Testis (tissue), 2 donors: ENCODE measurements at regions not wholly inside any gene's neighbourhood (a gene's known extent, or its start where the extent isn't known, plus 50 kb on each side); places are given as distances from the start of the nearest gene placed in this dataset.
"Not testable (repeated sequence)": the region's sequence is repeated elsewhere in the genome, so short reads cannot be mapped to it uniquely, and the experiment has no call there.

Experiments
- DNase-seq: peaks from one replicate; pipeline ENCODE4 v3.0.0-alpha.2; 2019
- H3K27ac ChIP-seq, 2 donors: fragments of 200-600 bp; sonication (generic); one replicate each; pipeline ENCODE4 v1.5.1; 2019
- H3K27me3 ChIP-seq: fragments of 200-600 bp; sonication (generic); one replicate; pipeline ENCODE4 v1.5.1; 2019
- H3K36me3 ChIP-seq: fragments of 200-600 bp; sonication (generic); one replicate; pipeline ENCODE4 v1.5.1; 2017; ENCODE audit warnings: low read depth; ENCODE audit errors: missing control alignments
- H3K4me1 ChIP-seq: fragments of 200-600 bp; sonication (generic); one replicate; pipeline ENCODE4 v1.5.1; 2019
- H3K4me3 ChIP-seq, 2 donors: fragments of 200-600 bp; sonication (generic); one replicate each; pipeline ENCODE4 v1.5.1; 2017 to 2019
- H3K9me3 ChIP-seq: fragments of 200-600 bp; sonication (generic); one replicate; pipeline ENCODE4 v1.5.1; 2017
- CTCF ChIP-seq, 3 experiments: fragments of 450-650 bp in 2 of 3; fragments of 200-600 bp in 1 of 3; sonication (generic) in 1 of 3; IDR thresholded peaks; one replicate each; pipeline ENCODE4 v1.5.1; 2016 to 2019; ENCODE audit warnings: antibody characterized with exemption in 3 of 3, mild to moderate bottlenecking in 2 of 3, moderate library complexity in 1 of 3
- POLR2A ChIP-seq: fragments of 450-650 bp; IDR thresholded peaks from one replicate; pipeline ENCODE4 v1.6.1; 2017; ENCODE audit warnings: antibody characterized with exemption, mild to moderate bottlenecking, moderate library complexity
- WGBS, 2 donors: methylation state at CpG; one replicate each; pipeline ENCODE4 v1.1.5; 2018; 5-methylcytosine and 5-hydroxymethylcytosine counted together
- intact Hi-C: fragments of 100-400 bp; cut with DNase I; formaldehyde crosslinking; loops from one replicate; pipeline ENCODE4 v1.15.1; 2023; ENCODE audit warnings: low total_unique reads

GRCh38 chr5:45893309-45893708 is 197.1 kb upstream of the HCN1 start:
- Histone ChIP-seq H3K4me3 (no peak overlapping the region), H3K27ac (no peak overlapping the region), H3K4me1 (no peaks in the 10 kb centered on the region), H3K36me3 (no peaks in the 10 kb centered on the region), H3K9me3 (peaks cover 4% of the 10 kb centered on the region), H3K27me3 (no peaks in the 10 kb centered on the region)
- intact Hi-C loops = no loop called here
- no peak for TF ChIP-seq CTCF (IDR thresholded peaks at IDR 0.05)
- TF ChIP-seq POLR2A = no peak
- DNase-seq = no peak

GRCh38 chr5:45890441-45891080 is 194.4 kb upstream of the HCN1 start:
- H3K4me1 ChIP-seq, intact Hi-C loops, H3K4me3 ChIP-seq, DNase-seq, H3K27ac ChIP-seq, H3K36me3 ChIP-seq, H3K27me3 ChIP-seq, H3K9me3 ChIP-seq: not testable (repeated sequence)
- WGBS, 2 donors = 83 to 84% methylated on average over 12 to 23 of the region's 28 CpGs

- TF ChIP-seq CTCF (IDR thresholded peaks at IDR 0.05) (no peak), POLR2A (no peak)
- WGBS, 2 donors = 9 to 24% methylated on average over 2 of the region's 2 CpGs
- intact Hi-C loops = no loop called here
- Histone ChIP-seq H3K27ac (no peak overlapping the region), H3K36me3 (no peaks in the 10 kb centered on the region), H3K4me1 (no peaks in the 10 kb centered on the region), H3K9me3 (no peaks in the 10 kb centered on the region), H3K4me3 (no peak overlapping the region), H3K27me3 (no peaks in the 10 kb centered on the region)
- no peak for DNase-seq
Measured at GRCh38 chr5:45862763-45863162, 166.6 kb upstream of the HCN1 start.

- no peak for DNase-seq
- Histone ChIP-seq H3K4me1 (no peaks in the 10 kb centered on the region), H3K4me3 (no peak overlapping the region), H3K27ac (no peak overlapping the region), H3K27me3 (no peaks in the 10 kb centered on the region), H3K36me3 (no peaks in the 10 kb centered on the region), H3K9me3 (no peaks in the 10 kb centered on the region)
- TF ChIP-seq POLR2A (no peak), CTCF (IDR thresholded peaks at IDR 0.05) (no peak)
- 44 to 49% methylated on average over 3 of the region's 3 CpGs for WGBS, 2 donors
- intact Hi-C loops = no loop called here
Measured at GRCh38 chr5:45847877-45848276, 151.7 kb upstream of the HCN1 start.

- DNase-seq = no peak
- no peaks in the 10 kb centered on the region for H3K36me3 ChIP-seq
- intact Hi-C loops = no loop called here
- H3K27ac ChIP-seq = no peak overlapping the region
- no peak for TF ChIP-seq CTCF (IDR thresholded peaks at IDR 0.05)
- TF ChIP-seq POLR2A = no peak
- no peaks in the 10 kb centered on the region for H3K4me1 ChIP-seq
- WGBS, 2 donors = 84% methylated on average over 2 of the region's 2 CpGs
- H3K4me3 ChIP-seq = no peak overlapping the region
- H3K9me3 ChIP-seq = no peaks in the 10 kb centered on the region
- no peaks in the 10 kb centered on the region for H3K27me3 ChIP-seq
Measured at GRCh38 chr5:45826055-45826454, 129.9 kb upstream of the HCN1 start.
